ENCODE measurements at regions not wholly inside any gene's neighbourhood (a gene's known extent, or its start where the extent isn't known, plus 50 kb on each side); places are given as distances from the start of the nearest gene placed in this dataset.

- TF ChIP-seq, protein P1, sequence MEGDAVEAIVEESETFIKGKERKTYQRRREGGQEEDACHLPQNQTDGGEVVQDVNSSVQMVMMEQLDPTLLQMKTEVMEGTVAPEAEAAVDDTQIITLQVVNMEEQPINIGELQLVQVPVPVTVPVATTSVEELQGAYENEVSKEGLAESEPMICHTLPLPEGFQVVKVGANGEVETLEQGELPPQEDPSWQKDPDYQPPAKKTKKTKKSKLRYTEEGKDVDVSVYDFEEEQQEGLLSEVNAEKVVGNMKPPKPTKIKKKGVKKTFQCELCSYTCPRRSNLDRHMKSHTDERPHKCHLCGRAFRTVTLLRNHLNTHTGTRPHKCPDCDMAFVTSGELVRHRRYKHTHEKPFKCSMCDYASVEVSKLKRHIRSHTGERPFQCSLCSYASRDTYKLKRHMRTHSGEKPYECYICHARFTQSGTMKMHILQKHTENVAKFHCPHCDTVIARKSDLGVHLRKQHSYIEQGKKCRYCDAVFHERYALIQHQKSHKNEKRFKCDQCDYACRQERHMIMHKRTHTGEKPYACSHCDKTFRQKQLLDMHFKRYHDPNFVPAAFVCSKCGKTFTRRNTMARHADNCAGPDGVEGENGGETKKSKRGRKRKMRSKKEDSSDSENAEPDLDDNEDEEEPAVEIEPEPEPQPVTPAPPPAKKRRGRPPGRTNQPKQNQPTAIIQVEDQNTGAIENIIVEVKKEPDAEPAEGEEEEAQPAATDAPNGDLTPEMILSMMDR (IDR thresholded peaks at IDR 0.05; ENCODE audit: borderline replicate concordance), result no peak
- no peaks in the 10 kb centered on the region for H3K9me3 ChIP-seq (replicated peaks)
- peaks cover 5% of the 10 kb centered on the region for H3K27me3 ChIP-seq (ENCODE audit: low read depth)
- no peaks in the 10 kb centered on the region for H3K36me3 ChIP-seq
- no peak for DNase-seq
- no peak overlapping the region for H3K4me3 ChIP-seq
- H3K4me1 ChIP-seq, result no peaks in the 10 kb centered on the region
- no peak overlapping the region for H3K27ac ChIP-seq (replicated peaks)
- intact Hi-C loops (cut with micrococcal nuclease), result no loop called here
Observed at GRCh38 chr6:6495851-6496250, 92.7 kb upstream of the LY86 start.

GRCh38 chr6:6497541-6497940 is 91.0 kb upstream of the LY86 start:
- TF ChIP-seq, protein P1 (IDR thresholded peaks at IDR 0.05; ENCODE audit: borderline replicate concordance), result no peak
- Histone ChIP-seq H3K36me3 (no peaks in the 10 kb centered on the region), H3K9me3 (replicated peaks) (no peaks in the 10 kb centered on the region), H3K27me3 (ENCODE audit: low read depth) (peaks cover 5% of the 10 kb centered on the region), H3K4me1 (no peaks in the 10 kb centered on the region), H3K4me3 (no peak overlapping the region), H3K27ac (replicated peaks) (no peak overlapping the region)
- DNase-seq, result no peak
- intact Hi-C loops (cut with micrococcal nuclease), result no loop called here

DNA sequence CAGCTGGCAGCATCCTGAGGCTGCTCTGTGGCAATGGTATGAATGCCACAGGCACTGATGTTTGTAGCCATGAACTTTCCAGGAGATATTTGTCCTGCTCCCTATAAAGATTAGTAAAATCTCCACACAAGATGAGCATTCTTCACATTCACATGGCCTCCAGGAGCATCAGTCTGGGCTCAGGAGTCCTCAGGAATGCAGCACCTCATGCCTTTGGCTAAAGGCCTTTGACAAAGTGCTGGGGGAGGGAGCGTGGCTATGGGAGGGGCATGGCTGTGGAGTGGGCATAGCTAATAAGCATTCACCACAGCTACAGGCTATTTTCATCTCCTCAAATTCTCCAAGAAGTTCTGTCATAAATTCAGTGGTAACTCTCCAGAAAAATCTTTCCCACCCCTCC is 90.5 kb upstream of the LY86 start:
- TF ChIP-seq, protein P1 (IDR thresholded peaks at IDR 0.05; ENCODE audit: borderline replicate concordance), result no peak
- H3K4me1 ChIP-seq, result no peaks in the 10 kb centered on the region
- no peak for DNase-seq
- H3K36me3 ChIP-seq, result no peaks in the 10 kb centered on the region
- intact Hi-C loops (cut with micrococcal nuclease), result no loop called here
- no peaks in the 10 kb centered on the region for H3K9me3 ChIP-seq (replicated peaks)
- no peak overlapping the region for H3K4me3 ChIP-seq
- peaks cover 5% of the 10 kb centered on the region for H3K27me3 ChIP-seq (ENCODE audit: low read depth)
- H3K27ac ChIP-seq (replicated peaks), result no peak overlapping the region

DNA sequence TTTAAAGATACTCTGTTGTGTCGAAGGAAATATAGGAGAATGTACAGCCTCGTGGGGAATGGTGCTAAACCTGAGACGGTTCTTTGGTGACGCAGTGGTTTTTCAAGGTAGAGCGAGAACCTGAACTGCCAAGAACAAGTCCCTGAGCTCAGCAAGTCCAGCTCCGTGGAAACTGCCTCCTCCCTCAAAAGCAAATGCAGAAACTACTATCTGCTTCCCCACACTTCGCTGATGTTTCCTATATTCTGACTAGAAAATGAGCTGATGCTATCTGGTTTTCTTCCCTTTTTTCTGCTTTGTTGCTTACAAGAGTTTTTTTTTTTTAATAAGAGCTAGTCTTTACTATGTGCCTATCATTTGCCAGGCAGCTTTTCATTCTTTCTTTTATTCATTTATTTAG is 85.3 kb upstream of the LY86 start:
- no peak overlapping the region for H3K4me3 ChIP-seq
- no peaks in the 10 kb centered on the region for H3K4me1 ChIP-seq
- H3K27me3 ChIP-seq (ENCODE audit: low read depth), result peaks cover 5% of the 10 kb centered on the region
- TF ChIP-seq, protein P1 (IDR thresholded peaks at IDR 0.05; ENCODE audit: borderline replicate concordance), result no peak
- H3K9me3 ChIP-seq (replicated peaks), result peaks cover 6% of the 10 kb centered on the region
- intact Hi-C loops (cut with micrococcal nuclease), result no loop called here
- DNase-seq, result no peak
- H3K36me3 ChIP-seq, result no peaks in the 10 kb centered on the region
- no peak overlapping the region for H3K27ac ChIP-seq (replicated peaks)

GRCh38 chr6:6505111-6505510 is 83.4 kb upstream of the LY86 start:
- no peak for DNase-seq
- Histone ChIP-seq H3K9me3 (replicated peaks) (peaks cover 12% of the 10 kb centered on the region), H3K4me1 (no peaks in the 10 kb centered on the region), H3K4me3 (no peak overlapping the region), H3K36me3 (no peaks in the 10 kb centered on the region), H3K27ac (replicated peaks) (no peak overlapping the region), H3K27me3 (ENCODE audit: low read depth) (no peaks in the 10 kb centered on the region)
- intact Hi-C loops (cut with micrococcal nuclease), result no loop called here
- TF ChIP-seq, protein P1 (IDR thresholded peaks at IDR 0.05; ENCODE audit: borderline replicate concordance), result no peak

- no peak for DNase-seq
- TF ChIP-seq, protein P1 (IDR thresholded peaks at IDR 0.05; ENCODE audit: borderline replicate concordance), result no peak
- Histone ChIP-seq H3K27ac (replicated peaks) (no peak overlapping the region), H3K4me1 (no peaks in the 10 kb centered on the region), H3K4me3 (no peak overlapping the region), H3K9me3 (replicated peaks) (peaks cover 12% of the 10 kb centered on the region), H3K36me3 (no peaks in the 10 kb centered on the region), H3K27me3 (ENCODE audit: low read depth) (no peaks in the 10 kb centered on the region)
- intact Hi-C loops (cut with micrococcal nuclease), result no loop called here
Observed at GRCh38 chr6:6508643-6509042, 79.9 kb upstream of the LY86 start.

All from left ventricle myocardium inferior (tissue), 1 donor.